Keratinocyte (primary cell): ENCODE measurements at regions not wholly inside any gene's neighbourhood (a gene's known extent, or its start where the extent isn't known, plus 50 kb on each side); places are given as distances from the start of the nearest gene placed in this dataset.

ENCODE experiments used
- DNase-seq: peaks from one replicate; pipeline ENCODE4 v3.0.0-alpha.2; 2011; ENCODE audit warnings: low read depth, missing footprints, low spot score
- FAIRE-seq: peaks from 2 replicates; lab custom pipeline; 2011; peaks lifted over from hg19 to GRCh38; lab: Jason Lieb, UNC
- H2AFZ ChIP-seq: 2 replicates; pipeline ENCODE4 v1.6.0; 2012; ENCODE audit warnings: low read length, control low read depth, inconsistent platforms; ENCODE audit not compliant: control insufficient read depth
- H3K27ac ChIP-seq: 2 replicates; pipeline ENCODE4 v1.5.1; 2011; ENCODE audit warnings: low read length; ENCODE audit not compliant: control insufficient read depth, insufficient read depth
- H3K27me3 ChIP-seq: 3 replicates; pipeline ENCODE4 v1.6.0; 2011; ENCODE audit warnings: low read length; ENCODE audit not compliant: control insufficient read depth, insufficient read depth; ENCODE audit errors: extremely low read depth
- H3K36me3 ChIP-seq, 2 experiments: 2 replicates in 1 of 2; 3 replicates in 1 of 2; pipeline ENCODE4 v1.5.1; 2011; ENCODE audit warnings: low read length in 2 of 2, mild to moderate bottlenecking in 1 of 2; ENCODE audit not compliant: control insufficient read depth in 2 of 2, insufficient read depth in 2 of 2; ENCODE audit errors: extremely low read depth in 1 of 2
- H3K4me1 ChIP-seq: 3 replicates; pipeline ENCODE4 v1.5.1; 2011; ENCODE audit warnings: low read length; ENCODE audit not compliant: control insufficient read depth, insufficient read depth; ENCODE audit errors: extremely low read depth
- H3K4me2 ChIP-seq: 3 replicates; pipeline ENCODE4 v1.6.0; 2011; ENCODE audit warnings: low read depth, low read length; ENCODE audit not compliant: control insufficient read depth, insufficient read depth; ENCODE audit errors: extremely low read depth
- H3K4me3 ChIP-seq, 3 experiments: fragments of 200-600 bp in 1 of 3; sonication (generic) in 1 of 3; 2 replicates in 2 of 3; 3 replicates in 1 of 3; pipeline ENCODE4 v1.5.1; 2011 to 2016; ENCODE audit warnings: low read length in 3 of 3, mild to moderate bottlenecking in 3 of 3, control low read depth in 2 of 3, inconsistent platforms in 1 of 3, low read depth in 1 of 3, mixed read lengths in 1 of 3, mixed run types in 1 of 3, moderate library complexity in 1 of 3; ENCODE audit not compliant: control insufficient read depth in 2 of 3, insufficient read depth in 2 of 3; ENCODE audit errors: extremely low read depth in 1 of 3
- H3K79me2 ChIP-seq: 2 replicates; pipeline ENCODE4 v1.6.0; 2012; ENCODE audit warnings: low read length; ENCODE audit not compliant: control insufficient read depth, insufficient read depth
- H3K9ac ChIP-seq: 3 replicates; pipeline ENCODE4 v1.6.0; 2011; ENCODE audit warnings: low read length; ENCODE audit not compliant: control insufficient read depth, insufficient read depth; ENCODE audit errors: extremely low read depth
- H3K9me1 ChIP-seq: 3 replicates; pipeline ENCODE4 v1.6.0; 2011; ENCODE audit warnings: low read length; ENCODE audit not compliant: control insufficient read depth, insufficient read depth; ENCODE audit errors: extremely low read depth
- H3K9me3 ChIP-seq: 2 replicates; pipeline ENCODE4 v1.5.1; 2012; ENCODE audit warnings: low read depth, low read length; ENCODE audit not compliant: control insufficient read depth
- H4K20me1 ChIP-seq: 3 replicates; pipeline ENCODE4 v1.6.0; 2011; ENCODE audit warnings: low read length; ENCODE audit not compliant: control insufficient read depth, insufficient read depth; ENCODE audit errors: extremely low read depth
- EZH2 ChIP-seq: IDR thresholded peaks from one replicate; pipeline ENCODE4 v1.6.1; 2012; ENCODE audit warnings: inconsistent platforms, mild to moderate bottlenecking, low read length, moderate library complexity
- dilution Hi-C: fragments of 300-500 bp; cut with MboI; formaldehyde crosslinking; loops from one replicate; pipeline ENCODE4 v1.7.0; 2020; ENCODE audit warnings: low sequenced_read_pairs; ENCODE audit not compliant: extremely low pct_ligation_motif_present
- TF ChIP-seq, protein P1 (sequence below), 3 experiments: IDR thresholded peaks in 1 of 3; conservative IDR thresholded peaks in 1 of 3; optimal IDR thresholded peaks in 1 of 3; 2 replicates in 2 of 3; 3 replicates in 1 of 3; pipeline versions ENCODE3 to v1.5.1; 2011; ENCODE audit warnings: low read length in 3 of 3, mild to moderate bottlenecking in 3 of 3, moderate library complexity in 2 of 3, control low read depth in 1 of 3, inconsistent platforms in 1 of 3; ENCODE audit not compliant: insufficient read depth in 2 of 3; ENCODE audit errors: extremely low read depth in 1 of 3

DNA sequence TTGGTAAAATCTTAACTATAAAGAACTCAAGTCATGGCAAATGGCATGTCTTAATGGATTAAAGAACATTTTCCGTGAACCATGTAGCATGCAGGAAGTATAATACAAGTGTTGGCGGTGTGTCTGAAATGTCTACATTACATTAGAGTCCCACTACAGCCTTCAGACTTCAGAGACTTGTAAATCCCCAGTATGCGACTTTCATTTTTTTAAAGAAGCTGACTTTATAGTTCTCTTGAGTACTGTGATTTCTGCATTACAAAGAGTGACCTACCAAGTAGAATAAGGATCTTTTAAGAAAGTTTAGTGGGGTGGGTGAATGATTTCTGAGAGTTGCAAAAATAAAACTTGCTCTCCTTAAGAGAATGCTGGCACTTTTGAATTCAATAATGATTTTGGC, 140.7 kb upstream of the FN1 start:
- no peaks in the 10 kb centered on the region for H3K9me3 ChIP-seq
- H3K36me3 ChIP-seq, result no peaks in the 10 kb centered on the region
- H3K79me2 ChIP-seq, result no peaks in the 10 kb centered on the region
- dilution Hi-C loops, result no loop called here
- H4K20me1 ChIP-seq, result no peaks in the 10 kb centered on the region
- no peak overlapping the region for H3K4me2 ChIP-seq
- H3K27me3 ChIP-seq, result no peaks in the 10 kb centered on the region
- no peak for FAIRE-seq
- DNase-seq, result no peak
- TF ChIP-seq, protein P1, sequence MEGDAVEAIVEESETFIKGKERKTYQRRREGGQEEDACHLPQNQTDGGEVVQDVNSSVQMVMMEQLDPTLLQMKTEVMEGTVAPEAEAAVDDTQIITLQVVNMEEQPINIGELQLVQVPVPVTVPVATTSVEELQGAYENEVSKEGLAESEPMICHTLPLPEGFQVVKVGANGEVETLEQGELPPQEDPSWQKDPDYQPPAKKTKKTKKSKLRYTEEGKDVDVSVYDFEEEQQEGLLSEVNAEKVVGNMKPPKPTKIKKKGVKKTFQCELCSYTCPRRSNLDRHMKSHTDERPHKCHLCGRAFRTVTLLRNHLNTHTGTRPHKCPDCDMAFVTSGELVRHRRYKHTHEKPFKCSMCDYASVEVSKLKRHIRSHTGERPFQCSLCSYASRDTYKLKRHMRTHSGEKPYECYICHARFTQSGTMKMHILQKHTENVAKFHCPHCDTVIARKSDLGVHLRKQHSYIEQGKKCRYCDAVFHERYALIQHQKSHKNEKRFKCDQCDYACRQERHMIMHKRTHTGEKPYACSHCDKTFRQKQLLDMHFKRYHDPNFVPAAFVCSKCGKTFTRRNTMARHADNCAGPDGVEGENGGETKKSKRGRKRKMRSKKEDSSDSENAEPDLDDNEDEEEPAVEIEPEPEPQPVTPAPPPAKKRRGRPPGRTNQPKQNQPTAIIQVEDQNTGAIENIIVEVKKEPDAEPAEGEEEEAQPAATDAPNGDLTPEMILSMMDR (optimal IDR thresholded peaks at IDR 0.05 in 1 of 3, IDR thresholded peaks at IDR 0.05 in 1 of 3, conservative IDR thresholded peaks at IDR 0.05 in 1 of 3; ENCODE audit: extremely low read depth in 1 of 3, insufficient read depth in 2 of 3, low read length in 3 of 3), result no peak
- no peak for TF ChIP-seq EZH2
- H2AFZ ChIP-seq, result no peak overlapping the region
- no peak overlapping the region for H3K27ac ChIP-seq
- no peak overlapping the region for H3K9ac ChIP-seq
- peaks cover 8% of the 10 kb centered on the region for H3K4me1 ChIP-seq
- H3K4me3 ChIP-seq, result no peak overlapping the region
- H3K9me1 ChIP-seq, result no peaks in the 10 kb centered on the region

DNA sequence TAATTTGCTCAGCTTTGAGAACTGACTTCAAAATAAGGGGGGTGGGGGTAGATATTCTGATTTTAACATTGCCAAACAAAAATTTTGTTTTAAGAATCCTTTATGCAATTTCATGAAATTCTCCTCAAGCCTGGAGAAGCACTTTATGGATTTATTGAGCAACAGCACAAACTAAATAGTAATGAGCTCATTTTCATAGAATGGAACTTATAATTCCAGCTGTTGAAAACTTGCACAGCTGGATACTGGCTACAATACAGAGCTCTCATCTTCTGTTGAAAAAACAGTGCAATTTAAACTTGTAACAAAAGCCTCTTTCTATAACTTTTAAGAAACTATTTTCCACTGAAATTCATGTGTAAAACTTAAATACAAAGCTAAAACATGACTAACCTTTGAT, 137.6 kb upstream of the FN1 start:
- Histone ChIP-seq H3K36me3 (no peaks in the 10 kb centered on the region), H3K9me1 (no peaks in the 10 kb centered on the region), H3K27me3 (no peaks in the 10 kb centered on the region), H3K4me2 (no peak overlapping the region), H3K9me3 (no peaks in the 10 kb centered on the region), H2AFZ (no peak overlapping the region), H3K79me2 (no peaks in the 10 kb centered on the region), H3K9ac (no peak overlapping the region), H4K20me1 (no peaks in the 10 kb centered on the region), H3K27ac (no peak overlapping the region), H3K4me1 (no peaks in the 10 kb centered on the region), H3K4me3 (no peak overlapping the region)
- TF ChIP-seq EZH2, result no peak
- TF ChIP-seq, protein P1 (optimal IDR thresholded peaks at IDR 0.05 in 1 of 3, IDR thresholded peaks at IDR 0.05 in 1 of 3, conservative IDR thresholded peaks at IDR 0.05 in 1 of 3; ENCODE audit: extremely low read depth in 1 of 3, insufficient read depth in 2 of 3, low read length in 3 of 3), result no peak
- DNase-seq (no peak), FAIRE-seq (no peak)
- dilution Hi-C loops, result no loop called here
